Activated T-helper 1 cell treated with anti-CD3 and anti-CD28 coated beads, Interleukin-2, amount 50 U/mL, for 16 hours (primary cell): ENCODE measurements at regions not wholly inside any gene's neighbourhood (a gene's known extent, or its start where the extent isn't known, plus 50 kb on each side); places are given as distances from the start of the nearest gene placed in this dataset.
"Not testable (repeated sequence)": the region's sequence is repeated elsewhere in the genome, so short reads cannot be mapped to it uniquely, and the experiment has no call there.

Experiments used
- DNase-seq, 2 donors: peaks; one replicate each; pipeline ENCODE4 v3.0.0-alpha.2; 2020; ENCODE audit warnings: low read depth in 1 of 2, low spot score in 1 of 2

- DNase-seq: no peak
Measured at GRCh38 chr4:188432328-188432727, 293.1 kb downstream of the TRIML1 start.

- no peak for DNase-seq
Measured at GRCh38 chr4:188433741-188434315, 294.6 kb downstream of the TRIML1 start.

- no peak for DNase-seq
Measured at GRCh38 chr4:188434643-188435042, 295.4 kb downstream of the TRIML1 start.

- DNase-seq: no peak
Measured at GRCh38 chr4:188435381-188435780, 296.1 kb downstream of the TRIML1 start.

GRCh38 chr4:188437535-188437934 is 298.3 kb downstream of the TRIML1 start:
- no peak for DNase-seq

- DNase-seq: not testable (repeated sequence)
Measured at GRCh38 chr4:188438391-188438824, 299.2 kb downstream of the TRIML1 start.

GRCh38 chr4:188439641-188440311 is 300.5 kb downstream of the TRIML1 start:
- DNase-seq: no peak

- no peak for DNase-seq
Measured at GRCh38 chr4:188444500-188444899, 305.3 kb downstream of the TRIML1 start.

- not testable (repeated sequence) for DNase-seq
Measured at GRCh38 chr4:188448996-188449395, 309.8 kb downstream of the TRIML1 start.

- no peak for DNase-seq
Measured at GRCh38 chr4:188450571-188450970, 311.3 kb downstream of the TRIML1 start.

GRCh38 chr4:188452097-188452496 is 312.9 kb downstream of the TRIML1 start:
- DNase-seq: no peak

GRCh38 chr4:188454575-188454974 is 315.3 kb downstream of the TRIML1 start:
- DNase-seq: no peak

- no peak for DNase-seq
Measured at GRCh38 chr4:188455062-188455752, 316.0 kb downstream of the TRIML1 start.

- DNase-seq: no peak
Measured at GRCh38 chr4:188459381-188459780, 320.1 kb downstream of the TRIML1 start.

GRCh38 chr4:188463909-188464308 is 324.7 kb downstream of the TRIML1 start:
- DNase-seq: no peak

- no peak for DNase-seq
Measured at GRCh38 chr4:188466001-188466400, 326.8 kb downstream of the TRIML1 start.

GRCh38 chr4:188484256-188484655 is 345.0 kb downstream of the TRIML1 start:
- no peak for DNase-seq

- no peak for DNase-seq
Measured at GRCh38 chr4:188485906-188486305, 346.7 kb downstream of the TRIML1 start.

GRCh38 chr4:188492886-188493285 is 353.6 kb downstream of the TRIML1 start:
- DNase-seq: no peak

- no peak for DNase-seq
Measured at GRCh38 chr4:188495169-188495568, 355.9 kb downstream of the TRIML1 start.

- DNase-seq: no peak
Measured at GRCh38 chr4:188511431-188511830, 372.2 kb downstream of the TRIML1 start.

GRCh38 chr4:188532751-188533150 is 393.5 kb downstream of the TRIML1 start:
- DNase-seq: no peak
